ENCODE measurements at regions not wholly inside any gene's neighbourhood (a gene's known extent, or its start where the extent isn't known, plus 50 kb on each side); places are given as distances from the start of the nearest gene placed in this dataset.

DNA sequence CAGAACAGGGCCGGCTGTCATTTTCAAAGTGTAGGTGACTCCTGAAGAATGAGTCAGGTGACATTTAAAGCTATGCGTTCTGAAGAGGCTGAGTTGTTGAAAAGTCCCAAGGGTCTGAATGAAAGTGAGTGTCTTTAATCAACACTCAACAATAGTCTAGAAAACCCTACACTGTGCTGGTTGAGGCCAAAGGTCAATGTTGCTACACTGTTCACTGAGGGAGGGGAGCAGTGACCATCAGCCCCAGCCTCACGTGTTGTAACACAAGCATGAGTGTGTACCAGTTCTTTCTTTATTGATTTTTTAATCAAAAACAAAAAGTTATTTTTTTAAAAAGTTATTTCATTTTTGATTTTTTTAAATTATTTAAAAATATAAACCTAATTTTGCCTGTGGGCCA lies 418.8 kb upstream of the LRFN5 start:
- Histone ChIP-seq H3K4ac (ENCODE audit: low read depth, low read length) (no peak overlapping the region), H4K8ac (replicated peaks; ENCODE audit: insufficient read length, low read depth, low read length) (no peak overlapping the region), H3K9ac (ENCODE audit: extremely low read depth, insufficient read length, low read length) (no peak overlapping the region), H2AK5ac (ENCODE audit: insufficient read length, low read length) (no peak overlapping the region), H3K4me1 (ENCODE audit: insufficient read depth, low read length) (no peaks in the 10 kb centered on the region), H3K79me2 (ENCODE audit: insufficient read depth, low read length) (no peaks in the 10 kb centered on the region; the same call in 1 of the 2 replicates), H2BK12ac (ENCODE audit: insufficient read length, low read depth, low read length) (no peak overlapping the region), H3K27me3 (ENCODE audit: insufficient read depth, low read length) (no peaks in the 10 kb centered on the region), H3K79me1 (ENCODE audit: insufficient read depth, low read depth, low read length, poor library complexity, severe bottlenecking) (no peaks in the 10 kb centered on the region), H2BK20ac (ENCODE audit: low read depth, low read length, poor library complexity, severe bottlenecking) (no peak overlapping the region), H3K56ac (ENCODE audit: insufficient read length, low read depth, low read length) (no peak overlapping the region), H2BK120ac (ENCODE audit: low read depth, low read length, poor library complexity, severe bottlenecking) (no peak overlapping the region), H3K4me2 (ENCODE audit: insufficient read depth, insufficient read length, low read length) (no peak overlapping the region), H3K14ac (ENCODE audit: insufficient read depth, low read length) (no peak overlapping the region), H4K5ac (ENCODE audit: insufficient read length, low read depth, low read length) (no peak overlapping the region), H4K20me1 (ENCODE audit: control insufficient read depth, insufficient read depth, insufficient read length) (no peaks in the 10 kb centered on the region), H2BK15ac (ENCODE audit: low read depth, low read length) (no peak overlapping the region), H3T11ph (ENCODE audit: low read length) (no peak overlapping the region), H2AFZ (ENCODE audit: low read length) (no peak overlapping the region), H3K23me2 (ENCODE audit: insufficient read length, low read depth, low read length, poor library complexity, severe bottlenecking) (no peaks in the 10 kb centered on the region), H3K23ac (ENCODE audit: insufficient read length, low read depth, low read length) (no peak overlapping the region), H3K18ac (ENCODE audit: insufficient read length, low read depth, low read length) (no peak overlapping the region), H2BK5ac (ENCODE audit: insufficient read length, low read length) (no peak overlapping the region), H4K91ac (ENCODE audit: insufficient read length, low read depth, low read length) (no peak overlapping the region), H3K9me3 (ENCODE audit: control insufficient read depth, low read depth, low read length) (no peaks in the 10 kb centered on the region), H3K27ac (ENCODE audit: insufficient read length, low read depth, low read length) (no peak overlapping the region)
- Mint-ChIP-seq H3K27ac (no peak overlapping the region), H3K9me3 (peaks cover 0 to 9% of the 10 kb centered on the region in 2 experiments; a peak in 3 of 5 replicates), H3K36me3 (ENCODE audit: insufficient read depth in 1 of 3, low read depth in 3 of 3) (peaks cover 0 to 3% (median 0%) of the 10 kb centered on the region in 3 experiments; a peak in 2 of 7 replicates), H3K27me3 (ENCODE audit: low read depth) (no peaks in the 10 kb centered on the region), H3K4me3 (no peak overlapping the region), H3K4me1 (no peaks in the 10 kb centered on the region)
- no CpG with 5 or more reads among the region's 3 CpGs for WGBS (ENCODE audit: extremely low coverage, insufficient read length, low lambda C conversion rate)
- no peak for DNase-seq
- TF ChIP-seq, protein P1, sequence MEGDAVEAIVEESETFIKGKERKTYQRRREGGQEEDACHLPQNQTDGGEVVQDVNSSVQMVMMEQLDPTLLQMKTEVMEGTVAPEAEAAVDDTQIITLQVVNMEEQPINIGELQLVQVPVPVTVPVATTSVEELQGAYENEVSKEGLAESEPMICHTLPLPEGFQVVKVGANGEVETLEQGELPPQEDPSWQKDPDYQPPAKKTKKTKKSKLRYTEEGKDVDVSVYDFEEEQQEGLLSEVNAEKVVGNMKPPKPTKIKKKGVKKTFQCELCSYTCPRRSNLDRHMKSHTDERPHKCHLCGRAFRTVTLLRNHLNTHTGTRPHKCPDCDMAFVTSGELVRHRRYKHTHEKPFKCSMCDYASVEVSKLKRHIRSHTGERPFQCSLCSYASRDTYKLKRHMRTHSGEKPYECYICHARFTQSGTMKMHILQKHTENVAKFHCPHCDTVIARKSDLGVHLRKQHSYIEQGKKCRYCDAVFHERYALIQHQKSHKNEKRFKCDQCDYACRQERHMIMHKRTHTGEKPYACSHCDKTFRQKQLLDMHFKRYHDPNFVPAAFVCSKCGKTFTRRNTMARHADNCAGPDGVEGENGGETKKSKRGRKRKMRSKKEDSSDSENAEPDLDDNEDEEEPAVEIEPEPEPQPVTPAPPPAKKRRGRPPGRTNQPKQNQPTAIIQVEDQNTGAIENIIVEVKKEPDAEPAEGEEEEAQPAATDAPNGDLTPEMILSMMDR (conservative IDR thresholded peaks at IDR 0.05) = no peak
